ENCODE measurements at regions not wholly inside any gene's neighbourhood (a gene's known extent, or its start where the extent isn't known, plus 50 kb on each side); places are given as distances from the start of the nearest gene placed in this dataset.

DNA sequence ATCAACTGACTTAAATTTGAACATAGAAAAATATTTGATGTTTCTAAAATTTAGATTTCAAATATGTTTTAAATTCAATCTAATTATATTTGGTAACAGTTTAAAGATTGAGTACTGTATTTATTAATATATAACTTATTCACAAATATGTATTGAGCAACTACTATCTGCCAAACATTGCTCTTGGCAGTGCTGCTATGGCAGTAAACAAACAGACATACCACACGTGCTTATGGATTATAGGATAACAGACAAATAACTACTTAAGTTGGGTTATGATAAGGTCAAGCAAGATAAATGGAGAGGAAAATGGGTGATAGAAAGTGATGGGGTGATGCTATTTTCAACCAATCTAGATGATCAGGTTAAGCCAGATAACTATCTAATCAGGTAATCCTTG is 538.1 kb downstream of the C12orf50 start:
- 9 to 22% methylated on average over 1 of the region's 1 CpG for WGBS, 2 donors (ENCODE audit: low coverage in 1 of 2)
- intact Hi-C loops (cut with DNase I; ENCODE audit: low total_unique reads) (no loop called here), in situ Hi-C loops (cut with MboI; ENCODE audit: low pct_ligation_motif_present in 1 of 4, low pct_unique_long_range_greater_than_20kb in 1 of 4, low sequenced_read_pairs in 3 of 4) (no loop called here)
- Histone ChIP-seq H3K27ac (no peak overlapping the region), H3K9me3 (no peaks in the 10 kb centered on the region), H3K36me3 (no peaks in the 10 kb centered on the region), H3K4me3 (no peak overlapping the region), H3K27me3 (no peaks in the 10 kb centered on the region), H3K4me1 (no peaks in the 10 kb centered on the region)
- TF ChIP-seq POLR2A (IDR thresholded peaks at IDR 0.05) (no peak), POLR2AphosphoS5 (IDR thresholded peaks at IDR 0.05) (no peak), EP300 (IDR thresholded peaks at IDR 0.05; ENCODE audit: low read depth) (no peak)
- TF ChIP-seq, protein P1, sequence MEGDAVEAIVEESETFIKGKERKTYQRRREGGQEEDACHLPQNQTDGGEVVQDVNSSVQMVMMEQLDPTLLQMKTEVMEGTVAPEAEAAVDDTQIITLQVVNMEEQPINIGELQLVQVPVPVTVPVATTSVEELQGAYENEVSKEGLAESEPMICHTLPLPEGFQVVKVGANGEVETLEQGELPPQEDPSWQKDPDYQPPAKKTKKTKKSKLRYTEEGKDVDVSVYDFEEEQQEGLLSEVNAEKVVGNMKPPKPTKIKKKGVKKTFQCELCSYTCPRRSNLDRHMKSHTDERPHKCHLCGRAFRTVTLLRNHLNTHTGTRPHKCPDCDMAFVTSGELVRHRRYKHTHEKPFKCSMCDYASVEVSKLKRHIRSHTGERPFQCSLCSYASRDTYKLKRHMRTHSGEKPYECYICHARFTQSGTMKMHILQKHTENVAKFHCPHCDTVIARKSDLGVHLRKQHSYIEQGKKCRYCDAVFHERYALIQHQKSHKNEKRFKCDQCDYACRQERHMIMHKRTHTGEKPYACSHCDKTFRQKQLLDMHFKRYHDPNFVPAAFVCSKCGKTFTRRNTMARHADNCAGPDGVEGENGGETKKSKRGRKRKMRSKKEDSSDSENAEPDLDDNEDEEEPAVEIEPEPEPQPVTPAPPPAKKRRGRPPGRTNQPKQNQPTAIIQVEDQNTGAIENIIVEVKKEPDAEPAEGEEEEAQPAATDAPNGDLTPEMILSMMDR (IDR thresholded peaks at IDR 0.05) = no peak
- DNase-seq = no peak

GRCh38 chr12:87469295-87469694 is 559.9 kb downstream of the C12orf50 start:
- DNase-seq = no peak
- TF ChIP-seq, protein P1 (IDR thresholded peaks at IDR 0.05) = no peak
- TF ChIP-seq EP300 (IDR thresholded peaks at IDR 0.05; ENCODE audit: low read depth) (no peak), POLR2AphosphoS5 (IDR thresholded peaks at IDR 0.05) (no peak)
- Histone ChIP-seq H3K9me3 (no peaks in the 10 kb centered on the region), H3K27me3 (no peaks in the 10 kb centered on the region), H3K4me3 (no peak overlapping the region), H3K36me3 (no peaks in the 10 kb centered on the region), H3K4me1 (no peaks in the 10 kb centered on the region), H3K27ac (no peak overlapping the region)
- in situ Hi-C loops (cut with MboI; ENCODE audit: low pct_ligation_motif_present in 1 of 4, low pct_unique_long_range_greater_than_20kb in 1 of 4, low sequenced_read_pairs in 3 of 4) = no loop called here
- intact Hi-C loops (cut with DNase I; ENCODE audit: low total_unique reads) = no loop called here

GRCh38 chr12:87467936-87468335 is 561.3 kb downstream of the C12orf50 start:
- intact Hi-C loops (cut with DNase I; ENCODE audit: low total_unique reads) = no loop called here
- DNase-seq = no peak
- Histone ChIP-seq H3K27me3 (no peaks in the 10 kb centered on the region), H3K9me3 (no peaks in the 10 kb centered on the region), H3K36me3 (no peaks in the 10 kb centered on the region), H3K4me3 (no peak overlapping the region), H3K4me1 (no peaks in the 10 kb centered on the region), H3K27ac (no peak overlapping the region)
- TF ChIP-seq POLR2AphosphoS5 (IDR thresholded peaks at IDR 0.05) (no peak), EP300 (IDR thresholded peaks at IDR 0.05; ENCODE audit: low read depth) (no peak), POLR2A (IDR thresholded peaks at IDR 0.05) (no peak)
- TF ChIP-seq, protein P1 (IDR thresholded peaks at IDR 0.05) = no peak
- in situ Hi-C loops (cut with MboI; ENCODE audit: low pct_ligation_motif_present in 1 of 4, low pct_unique_long_range_greater_than_20kb in 1 of 4, low sequenced_read_pairs in 3 of 4) = no loop called here

- in situ Hi-C loops (cut with MboI; ENCODE audit: low pct_ligation_motif_present in 1 of 4, low pct_unique_long_range_greater_than_20kb in 1 of 4, low sequenced_read_pairs in 3 of 4) (no loop called here), intact Hi-C loops (cut with DNase I; ENCODE audit: low total_unique reads) (no loop called here)
- no peaks in the 10 kb centered on the region for H3K9me3 ChIP-seq
- H3K27me3 ChIP-seq = no peaks in the 10 kb centered on the region
- no peak overlapping the region for H3K27ac ChIP-seq
- H3K4me1 ChIP-seq = no peaks in the 10 kb centered on the region
- WGBS, 2 donors (ENCODE audit: low coverage in 1 of 2) = 67 to 73% methylated on average over 1 of the region's 1 CpG
- no peaks in the 10 kb centered on the region for H3K36me3 ChIP-seq
- H3K4me3 ChIP-seq = no peak overlapping the region
- no peak for DNase-seq
- TF ChIP-seq POLR2A (IDR thresholded peaks at IDR 0.05) = no peak
- TF ChIP-seq, protein P1 (IDR thresholded peaks at IDR 0.05) = no peak
- TF ChIP-seq EP300 (IDR thresholded peaks at IDR 0.05; ENCODE audit: low read depth) = no peak
- TF ChIP-seq POLR2AphosphoS5 (IDR thresholded peaks at IDR 0.05) = no peak
Observed at GRCh38 chr12:87464565-87464964, 564.6 kb downstream of the C12orf50 start.

Measured in transverse colon (tissue), 4 donors.